NCI-H1417 (cell line): ENCODE measurements at regions not wholly inside any gene's neighbourhood (a gene's known extent, or its start where the extent isn't known, plus 50 kb on each side); places are given as distances from the start of the nearest gene placed in this dataset.

Source experiments
- DNase-seq, 3 experiments: peaks; one replicate each; lab custom pipeline; 2025; lab: John Stamatoyannopoulos, UW

DNA sequence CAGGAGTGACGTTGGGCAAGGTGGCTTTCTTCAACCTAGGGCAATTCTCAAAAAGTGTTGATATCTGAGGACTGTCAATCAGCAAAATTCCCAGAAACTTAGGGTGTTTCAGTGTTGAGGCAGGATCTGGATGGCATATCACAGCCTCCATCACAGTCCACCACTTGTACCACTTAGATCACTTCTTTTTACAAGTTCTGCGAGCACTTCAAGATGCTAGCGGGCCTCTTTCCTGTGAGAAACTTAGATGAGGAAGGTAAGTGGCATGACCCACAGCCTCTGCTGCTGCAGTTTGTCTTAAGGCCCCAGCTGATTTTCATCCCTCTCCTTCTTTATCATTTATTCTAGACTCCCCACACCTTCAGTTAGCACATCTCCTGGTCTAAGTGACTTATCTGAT lies 295.4 kb upstream of the ZNF521 start:
- no peak for DNase-seq

DNA sequence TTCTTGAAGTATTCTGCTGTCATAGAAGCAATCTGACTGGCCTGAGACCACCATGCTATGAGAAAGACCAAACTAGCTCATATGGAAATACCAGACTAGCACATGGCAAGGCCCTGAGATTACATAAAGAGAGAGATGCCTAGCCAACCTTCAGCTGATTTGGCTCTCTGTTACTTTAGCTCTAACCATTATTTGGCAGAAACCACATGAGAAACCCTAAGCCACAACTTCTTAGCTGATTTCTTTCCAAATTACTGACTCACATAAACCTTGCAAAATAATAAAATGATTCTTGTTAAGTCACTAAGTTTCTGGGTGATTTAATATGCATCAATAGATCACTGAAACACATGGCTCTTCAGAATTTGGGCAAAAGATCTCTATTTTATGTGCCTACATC lies 295.0 kb upstream of the ZNF521 start:
- DNase-seq = no peak

DNA sequence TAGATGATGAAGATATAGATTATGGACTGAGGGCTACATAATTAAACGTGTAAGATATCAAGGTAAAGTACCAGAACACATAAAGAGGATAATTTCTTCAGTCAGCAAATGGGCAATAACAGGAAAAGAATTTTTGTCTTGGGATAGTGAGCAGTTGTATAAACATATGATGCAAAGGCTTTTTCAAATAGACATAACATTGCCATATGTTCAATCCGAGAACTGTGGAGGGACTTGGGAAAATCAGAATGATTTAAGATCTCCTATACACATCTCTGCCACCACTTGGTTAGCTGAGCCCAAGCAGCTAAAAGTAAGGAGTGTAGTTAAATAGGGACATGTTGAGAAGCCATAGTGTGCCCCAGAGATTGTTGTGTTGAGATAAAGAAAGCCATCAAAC lies 287.6 kb upstream of the ZNF521 start:
- no peak for DNase-seq

DNA sequence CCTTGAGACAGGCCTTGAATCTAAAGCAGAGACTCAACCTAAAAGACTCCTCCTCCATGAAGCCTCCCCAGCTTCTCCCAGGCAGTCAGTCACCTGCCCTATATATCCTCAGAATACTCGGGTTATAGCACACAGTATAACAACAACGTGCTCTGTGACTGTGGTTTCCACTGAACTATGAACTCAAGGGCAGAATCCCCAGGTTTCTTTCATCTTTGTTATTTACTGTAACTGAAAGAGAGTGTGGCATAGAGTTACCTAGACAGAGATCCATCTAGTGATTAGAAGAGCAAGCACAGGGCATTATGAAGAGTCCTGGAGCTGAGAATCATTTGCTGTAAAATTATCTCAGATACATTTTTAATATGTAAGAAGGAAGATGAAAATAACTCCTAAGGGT lies 281.6 kb upstream of the ZNF521 start:
- no peak for DNase-seq

DNA sequence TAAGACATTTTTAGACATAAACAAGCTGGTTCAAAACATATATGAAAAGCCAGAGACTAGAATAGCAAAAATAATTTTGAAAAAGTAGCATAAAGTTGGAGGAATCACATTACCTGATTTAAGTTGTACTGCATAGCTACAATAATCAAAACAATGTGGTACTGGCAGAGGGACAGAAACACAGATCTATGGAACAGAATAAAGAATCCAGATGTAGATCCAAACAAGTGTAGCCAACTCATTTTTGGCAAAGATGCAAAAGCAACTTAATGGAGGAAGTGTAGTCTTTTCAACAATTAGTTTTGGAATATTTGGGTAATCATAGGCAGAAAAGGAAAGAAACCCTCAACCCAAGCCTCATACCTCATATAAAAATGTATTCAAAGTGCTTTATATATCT lies 278.7 kb upstream of the ZNF521 start:
- DNase-seq = no peak

DNA sequence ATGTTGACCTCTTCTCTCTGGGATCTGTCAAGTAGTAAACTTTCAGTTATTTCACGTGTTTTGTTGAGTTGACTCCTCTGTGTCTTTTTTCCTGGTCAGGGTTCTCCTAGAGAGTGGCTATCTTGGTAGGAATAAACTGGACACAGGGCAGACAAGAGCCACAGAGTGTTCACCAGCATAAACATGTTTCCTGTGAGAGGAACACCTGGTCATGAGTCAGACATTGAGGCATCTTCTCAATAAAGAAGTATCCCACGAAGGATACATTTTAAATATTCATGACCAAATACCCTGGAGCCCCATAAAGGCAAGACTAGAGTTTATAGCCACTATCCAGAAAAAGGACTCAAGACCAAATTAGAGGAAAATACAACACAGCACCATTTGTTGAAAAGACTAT lies 269.7 kb upstream of the ZNF521 start:
- DNase-seq = no peak

DNA sequence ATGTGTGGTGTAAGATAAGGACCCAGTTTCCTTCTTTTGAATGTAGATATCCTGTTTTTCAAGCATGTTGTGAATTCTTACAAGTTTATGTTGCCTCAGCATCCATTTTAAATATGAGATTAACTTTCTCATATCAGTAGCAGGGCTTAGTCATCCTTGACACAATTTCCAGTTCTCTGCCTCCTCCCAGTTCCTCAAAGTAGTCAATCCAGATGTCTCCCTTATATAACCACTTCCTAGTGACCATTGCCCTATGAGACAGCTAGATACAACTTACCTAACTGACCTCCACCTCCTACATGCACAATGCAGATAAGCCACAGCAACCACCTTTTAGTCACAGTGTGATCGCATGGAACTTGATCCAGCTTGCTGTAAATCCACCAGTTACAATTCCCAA lies 269.2 kb upstream of the ZNF521 start:
- DNase-seq = no peak

DNA sequence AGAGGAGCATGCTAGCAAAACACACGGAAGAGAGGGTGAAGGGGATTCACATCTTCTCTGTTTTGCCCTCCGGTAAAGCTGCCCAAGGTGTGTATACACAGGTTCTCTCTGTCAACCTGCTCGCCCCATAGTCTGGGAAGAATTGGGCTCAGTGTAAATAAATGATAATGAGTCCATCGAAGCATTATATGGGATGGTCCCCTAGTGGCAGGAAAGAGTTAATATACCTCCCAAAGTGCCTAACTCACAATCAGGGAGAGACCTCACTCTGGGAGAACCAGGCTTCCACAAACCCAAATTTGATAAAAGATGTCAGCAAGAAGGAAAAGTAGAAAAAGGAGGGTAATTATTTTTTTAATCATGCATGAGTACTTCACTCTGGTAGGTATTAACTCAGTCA lies 262.2 kb upstream of the ZNF521 start:
- DNase-seq = no peak

DNA sequence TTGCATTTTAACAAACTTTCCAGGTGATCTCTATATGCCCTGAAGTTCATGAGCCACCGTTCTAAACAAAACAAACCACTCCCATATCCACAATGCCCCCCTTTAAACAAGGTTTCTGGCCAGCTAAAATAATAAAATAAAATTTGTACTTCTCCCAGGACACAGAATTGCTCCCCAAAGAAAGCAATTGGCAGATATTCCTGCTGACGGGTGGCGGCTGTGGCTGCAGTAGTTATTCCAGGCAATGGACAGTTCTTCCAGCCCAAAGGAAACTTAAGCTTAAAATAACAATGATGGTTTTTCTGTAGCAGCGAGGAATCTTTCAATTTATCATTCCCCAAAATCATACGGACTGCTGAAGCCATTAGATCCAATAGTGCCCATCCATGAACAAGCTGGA lies 260.5 kb upstream of the ZNF521 start:
- DNase-seq = no peak

DNA sequence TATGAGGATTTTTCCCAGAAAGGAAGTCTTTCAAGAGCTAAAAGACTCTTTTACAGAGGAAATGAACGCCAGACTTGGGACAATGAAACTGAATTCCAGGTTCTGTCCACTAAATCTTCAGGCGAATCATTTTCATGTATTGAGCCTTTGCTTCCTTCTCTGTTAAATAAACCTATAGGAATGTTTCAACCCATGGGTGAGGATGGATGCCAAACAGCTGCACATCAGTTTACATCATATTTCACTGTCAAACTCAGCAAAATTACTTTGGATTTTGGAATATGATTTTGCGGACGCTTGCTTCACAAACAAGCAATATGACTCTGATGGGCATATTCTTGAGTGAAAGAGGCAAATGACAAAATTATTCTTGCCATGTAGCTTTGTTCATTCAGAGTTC lies 256.1 kb upstream of the ZNF521 start:
- DNase-seq = no peak

DNA sequence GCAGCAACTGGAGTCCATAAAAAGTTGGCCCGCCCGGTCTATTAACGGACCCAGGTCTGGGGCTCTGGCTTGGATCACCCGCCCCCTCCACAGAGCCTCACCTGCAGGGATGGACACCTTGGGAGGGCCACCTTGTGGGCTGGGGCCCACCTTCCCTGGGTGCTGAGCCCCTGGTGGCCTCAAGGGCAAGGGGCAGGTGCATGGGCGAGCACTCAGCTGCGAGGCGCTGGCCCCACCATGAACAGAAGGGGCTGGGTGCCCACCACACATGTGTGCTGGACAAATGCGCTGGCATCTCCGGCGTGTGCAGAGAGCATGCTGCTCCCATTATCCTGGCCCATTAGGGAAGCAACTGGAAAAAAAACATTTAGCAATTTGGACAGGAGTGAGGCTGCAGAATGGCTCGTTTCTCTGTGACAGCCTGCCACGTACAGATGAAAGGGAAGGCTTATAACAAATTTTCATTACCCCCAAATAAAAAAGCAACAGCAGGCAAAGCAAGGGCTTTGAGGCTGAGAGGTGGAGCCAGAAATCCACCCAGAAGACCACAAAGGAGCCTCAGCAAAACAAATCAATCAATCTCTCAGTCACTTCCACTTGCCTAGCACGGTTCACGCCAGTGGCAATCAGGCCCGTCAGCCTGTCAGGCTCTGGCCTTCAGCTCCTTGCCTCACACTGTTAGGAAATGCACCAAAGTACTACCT lies 253.1 kb upstream of the ZNF521 start:
- no peak for DNase-seq

DNA sequence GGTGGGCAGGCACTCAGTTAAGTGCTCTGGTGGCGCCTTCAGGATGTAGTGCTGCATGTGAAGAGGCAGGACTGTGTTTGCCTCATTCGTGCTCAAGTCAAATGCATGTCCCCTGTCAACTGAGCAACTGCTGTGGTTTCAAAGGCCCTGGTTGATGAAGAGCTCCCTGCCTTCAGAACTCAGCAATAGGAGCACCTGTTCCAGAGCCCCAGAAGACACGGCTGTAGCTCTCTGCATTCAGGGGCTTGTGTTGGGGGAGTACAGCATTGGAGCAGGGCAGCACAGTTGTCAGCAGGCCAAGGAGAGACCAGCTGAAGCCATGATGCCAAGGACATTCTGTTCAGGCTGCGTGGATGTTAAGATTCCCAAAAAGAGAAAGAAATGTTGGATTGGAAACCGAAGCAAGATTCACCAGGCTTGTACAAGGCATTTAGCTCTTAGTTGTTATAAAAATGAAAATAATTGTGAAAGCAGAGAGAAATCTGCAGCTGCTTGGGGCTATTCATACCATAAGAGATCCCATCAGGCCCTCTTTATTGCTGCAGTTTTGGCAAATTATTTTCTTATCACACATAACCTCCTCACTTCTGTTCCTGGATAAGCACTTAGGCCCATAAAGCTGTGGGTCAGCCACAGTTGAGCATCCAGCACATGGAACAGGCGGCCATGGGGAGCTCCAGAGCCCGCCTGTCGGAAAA lies 252.4 kb upstream of the ZNF521 start:
- DNase-seq = no peak

DNA sequence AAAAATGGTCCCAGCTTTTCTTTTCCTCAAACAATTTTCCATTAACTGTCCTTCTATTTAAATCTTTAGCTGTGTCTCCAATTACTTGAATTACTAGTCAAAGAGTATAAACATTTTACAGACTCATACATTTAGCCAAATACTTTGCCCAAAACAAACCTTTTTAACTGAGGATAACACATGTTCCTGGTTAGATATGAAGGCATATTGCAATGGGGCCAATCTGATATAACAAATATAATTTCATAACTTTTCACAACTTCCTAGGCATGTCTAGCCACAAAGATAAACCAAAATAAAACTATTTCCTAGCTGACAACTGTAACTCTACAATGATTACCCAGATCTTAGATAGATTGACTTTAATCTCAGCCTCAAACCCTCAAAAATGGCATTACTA lies 247.5 kb upstream of the ZNF521 start:
- no peak for DNase-seq

DNA sequence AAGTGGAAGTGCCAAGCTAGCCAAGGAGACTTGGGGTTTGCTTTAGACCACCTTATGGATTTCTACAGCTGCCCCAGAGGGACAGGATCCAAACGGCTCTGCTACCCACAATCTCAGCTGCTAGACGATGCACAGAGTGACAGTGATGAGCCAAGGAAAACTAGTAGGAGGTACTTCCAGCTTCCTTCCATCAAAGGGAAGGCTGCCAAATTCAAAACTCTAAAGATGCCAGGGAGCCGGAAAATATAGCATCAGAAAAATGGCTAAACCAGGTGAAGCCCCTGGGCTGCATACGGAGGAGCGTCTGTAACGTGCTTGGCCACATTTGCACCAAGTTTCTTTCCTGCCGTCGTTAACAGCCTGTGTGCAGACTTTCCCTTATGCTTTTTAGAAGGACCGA lies 245.5 kb upstream of the ZNF521 start:
- no peak for DNase-seq

DNA sequence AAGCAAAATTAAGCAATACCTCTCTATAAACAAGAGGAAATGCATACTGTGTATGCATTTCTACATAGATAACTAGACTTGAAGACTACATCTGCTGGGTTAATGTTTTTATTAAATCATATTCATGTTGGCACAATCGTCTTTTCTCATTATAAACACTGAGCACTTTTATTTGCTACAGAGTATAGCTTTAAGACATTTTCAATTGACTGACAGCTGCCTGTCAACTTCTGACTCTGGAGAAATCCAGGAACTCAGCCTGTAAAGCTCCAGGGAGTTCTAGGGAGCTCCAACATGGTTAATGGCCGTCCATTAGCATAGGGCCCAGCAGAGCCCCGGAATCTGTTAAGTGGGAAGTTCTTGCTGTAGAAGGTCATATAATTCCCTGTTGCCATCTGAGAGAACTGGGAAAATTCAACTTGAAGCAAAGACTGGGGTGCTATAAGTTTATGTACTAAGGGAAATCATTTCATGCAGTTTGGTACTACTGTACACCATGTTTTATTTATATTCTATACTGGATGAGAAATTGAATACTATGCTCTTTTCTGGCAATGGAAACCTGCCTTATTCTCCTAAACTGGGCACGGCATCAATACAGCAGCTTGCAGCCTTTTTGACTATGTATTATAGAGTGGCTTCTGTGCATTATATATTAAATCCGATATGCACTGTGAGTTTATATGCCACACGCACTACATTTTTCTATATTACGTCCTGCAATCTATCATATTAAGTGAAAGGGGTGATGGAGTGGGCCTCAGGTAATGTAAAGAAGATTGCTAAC lies 243.5 kb upstream of the ZNF521 start:
- no peak for DNase-seq

DNA sequence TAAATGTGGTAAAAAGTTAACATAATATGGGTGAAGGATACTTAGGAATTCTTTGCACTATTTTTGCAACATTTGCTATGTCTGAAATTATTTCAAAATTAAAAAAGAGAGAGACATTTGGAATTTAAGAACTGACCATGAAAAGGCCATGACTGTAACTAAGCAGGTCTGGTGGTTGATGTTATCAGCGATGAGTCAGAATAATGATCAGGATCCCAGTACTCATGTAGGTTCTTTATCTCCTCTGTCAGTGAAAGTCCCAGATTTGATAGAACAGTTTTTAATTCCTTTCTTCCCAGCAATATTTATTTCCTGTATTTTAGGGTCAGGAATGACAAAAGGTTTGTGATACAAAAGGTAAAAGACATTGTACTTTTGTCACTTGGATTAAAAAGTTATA lies 242.4 kb upstream of the ZNF521 start:
- DNase-seq = no peak

DNA sequence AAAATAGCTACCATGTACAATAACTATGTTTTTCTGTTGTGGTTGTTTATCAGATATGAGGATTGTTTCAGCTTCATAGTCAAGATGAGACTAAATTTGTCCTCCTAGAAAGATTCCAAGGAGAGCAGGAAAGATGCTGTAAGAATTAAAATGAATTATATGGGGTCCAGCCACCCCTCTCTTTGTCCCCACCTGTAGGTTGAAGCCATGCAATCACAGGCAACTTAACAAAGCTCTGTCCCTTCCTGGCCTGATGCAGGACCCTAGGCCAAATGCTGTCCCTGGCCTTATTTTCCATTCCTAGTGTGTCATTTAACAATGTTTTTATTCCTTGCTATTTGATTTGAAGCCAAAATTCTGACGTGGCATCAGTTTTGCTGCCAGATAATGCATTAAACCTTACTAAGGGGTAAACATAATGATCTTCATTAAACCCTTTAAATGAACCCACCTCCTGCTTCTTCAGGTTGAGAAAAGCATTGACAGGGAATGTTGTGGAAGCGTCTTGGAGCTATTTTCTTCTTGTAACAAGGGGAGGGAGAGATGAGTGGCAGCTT lies 240.9 kb upstream of the ZNF521 start:
- DNase-seq = no peak

DNA sequence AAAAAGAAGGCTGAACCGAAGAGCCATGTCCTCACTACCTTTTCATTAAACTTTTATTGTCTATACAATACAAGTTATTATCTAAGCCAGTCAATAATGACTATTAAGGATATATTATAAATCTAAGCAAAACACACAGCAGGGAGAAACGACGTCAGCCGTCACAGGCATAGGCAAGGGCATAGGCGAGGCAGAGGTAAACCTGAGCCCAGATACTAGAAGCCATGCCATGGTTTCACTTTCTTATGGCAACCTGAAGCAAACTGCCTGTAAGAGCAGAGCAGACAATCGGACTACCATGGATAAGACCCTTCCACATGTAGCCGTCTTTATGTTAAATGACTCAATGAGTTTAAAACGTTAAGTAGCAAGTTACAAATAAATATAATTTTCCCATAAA lies 238.5 kb upstream of the ZNF521 start:
- DNase-seq = no peak

DNA sequence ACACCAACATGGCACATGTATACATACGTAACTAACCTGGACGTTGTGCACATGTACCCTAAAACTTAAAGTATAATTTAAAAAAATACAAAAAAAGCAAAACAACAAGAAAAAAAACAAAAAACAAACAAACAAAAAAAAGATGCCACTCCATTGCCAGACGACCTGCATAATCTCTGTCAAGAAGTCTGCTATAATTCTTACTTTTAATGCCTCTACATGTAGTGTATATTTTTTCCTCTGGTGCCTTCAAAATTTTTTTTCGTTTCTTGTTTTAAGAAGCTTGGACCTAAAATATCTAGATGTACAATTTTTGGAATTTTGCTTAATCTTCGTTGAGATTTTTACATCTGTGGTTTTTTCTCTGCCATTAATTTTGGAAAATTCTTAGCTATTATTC lies 235.6 kb upstream of the ZNF521 start:
- peak in 1 of 3 experiments; percentile 1 for DNase-seq

DNA sequence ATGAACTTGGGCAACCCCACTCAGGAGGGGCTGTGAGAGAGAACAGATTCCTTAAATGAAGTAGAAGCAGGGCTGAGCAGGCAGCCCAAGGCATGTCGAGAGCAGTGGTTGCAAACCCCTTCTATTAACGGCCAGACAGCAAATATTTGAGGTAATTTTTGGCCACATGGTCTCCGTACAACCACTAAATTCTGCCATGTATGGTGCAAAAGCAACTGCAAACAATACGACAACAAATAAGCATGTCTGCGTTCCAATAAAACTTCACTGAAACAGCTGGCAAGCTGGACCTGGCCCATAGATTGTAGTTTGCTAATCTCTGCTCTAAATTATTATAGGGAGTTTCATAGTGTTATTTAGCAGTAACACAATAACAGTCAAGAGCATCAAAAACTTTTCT lies 217.0 kb upstream of the ZNF521 start:
- DNase-seq = no peak

DNA sequence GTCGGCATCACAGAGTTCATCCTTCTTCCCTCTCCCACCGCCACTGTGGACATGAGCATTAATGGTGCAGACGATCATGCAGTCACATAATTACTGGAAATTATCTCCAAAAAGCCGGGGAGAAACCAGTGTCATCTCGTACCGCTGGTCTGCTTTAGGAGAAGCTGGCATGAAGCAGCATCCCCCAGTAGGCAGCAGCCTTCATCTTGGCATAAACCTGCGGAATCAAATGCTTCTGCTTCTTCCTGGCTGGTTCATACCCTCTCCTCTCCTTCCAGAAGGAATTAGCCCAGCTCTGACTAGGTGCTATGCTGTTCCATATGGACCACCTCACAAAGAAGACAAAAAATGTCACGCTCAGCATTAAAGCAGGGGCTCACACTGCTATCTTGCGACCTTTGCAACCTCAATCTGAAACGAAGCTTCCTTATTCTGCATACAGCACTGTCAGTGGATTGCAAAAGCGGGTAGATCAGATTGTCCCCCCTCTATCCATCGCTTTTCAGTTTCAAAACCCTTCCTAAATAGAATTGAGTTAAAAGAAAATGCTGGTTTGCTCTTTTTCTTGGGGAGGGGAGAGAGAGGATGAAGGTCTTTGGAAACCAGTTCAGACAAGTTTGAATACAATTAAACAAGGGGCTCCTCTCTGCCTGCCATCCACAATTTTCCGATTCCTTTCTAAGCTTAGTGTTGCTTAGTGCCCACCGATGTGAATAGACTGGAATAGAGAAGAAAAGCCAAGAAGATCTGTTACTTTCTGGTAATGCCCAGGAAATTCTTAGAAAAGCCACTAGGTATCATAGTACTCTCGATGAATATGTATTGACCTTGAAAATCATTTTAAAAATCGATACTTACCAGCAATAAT lies 212.1 kb upstream of the ZNF521 start:
- DNase-seq = no peak

DNA sequence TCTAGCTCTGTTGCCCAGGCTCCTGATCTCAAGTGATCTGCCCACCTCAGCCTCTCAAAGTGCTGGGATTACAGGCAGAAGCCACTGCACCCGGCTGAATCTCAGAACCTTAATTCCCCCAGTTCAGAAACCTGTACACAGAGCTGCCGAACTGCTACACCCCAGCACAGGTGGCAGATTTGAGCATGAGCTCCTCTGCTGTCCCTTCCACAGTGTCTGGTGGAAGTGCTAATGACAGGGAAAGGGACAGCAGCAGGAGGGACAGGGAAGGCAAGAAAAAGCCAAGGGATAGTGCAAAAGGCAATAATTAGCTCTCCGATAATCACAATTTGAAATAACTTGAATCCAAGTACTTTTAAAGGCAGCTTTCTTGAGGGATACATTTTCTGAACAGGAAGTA lies 211.4 kb upstream of the ZNF521 start:
- no peak for DNase-seq
